GM19239 (cell line): ENCODE measurements at regions not wholly inside any gene's neighbourhood (a gene's known extent, or its start where the extent isn't known, plus 50 kb on each side); places are given as distances from the start of the nearest gene placed in this dataset.

Experiments
- DNase-seq: peaks from one replicate; pipeline ENCODE4 v3.0.0; 2011; ENCODE audit warnings: low spot score; ENCODE audit not compliant: insufficient read length
- FAIRE-seq: peaks from 2 replicates; lab custom pipeline; 2011; peaks lifted over from hg19 to GRCh38; lab: Jason Lieb, UNC

- FAIRE-seq (no peak), DNase-seq (no peak)
These were observed 72.0 kb downstream of the ALX1 start for GRCh38 chr12:85352016-85352415.

GRCh38 chr12:85356596-85357385, 76.8 kb downstream of the ALX1 start:
- FAIRE-seq = no peak
- no peak for DNase-seq

- no peak for FAIRE-seq
- DNase-seq = no peak
These were observed 77.6 kb downstream of the ALX1 start for GRCh38 chr12:85357609-85358008.

- DNase-seq (no peak), FAIRE-seq (no peak)
These were observed 78.7 kb downstream of the ALX1 start for GRCh38 chr12:85358715-85359114.

- no peak for FAIRE-seq
- no peak for DNase-seq
These were observed 83.6 kb downstream of the ALX1 start for GRCh38 chr12:85363382-85364190.

- no peak for DNase-seq
- no peak for FAIRE-seq
These were observed 87.9 kb downstream of the ALX1 start for GRCh38 chr12:85367936-85368335.

- no peak for FAIRE-seq
- no peak for DNase-seq
These were observed 89.5 kb downstream of the ALX1 start for GRCh38 chr12:85369365-85370154.

- FAIRE-seq = no peak
- no peak for DNase-seq
These were observed 93.0 kb downstream of the ALX1 start for GRCh38 chr12:85373045-85373444.

GRCh38 chr12:85374981-85375380, 95.0 kb downstream of the ALX1 start:
- no peak for DNase-seq
- no peak for FAIRE-seq

GRCh38 chr12:85385406-85385805, 105.4 kb downstream of the ALX1 start:
- FAIRE-seq (no peak), DNase-seq (no peak)

- no peak for DNase-seq
- FAIRE-seq = no peak
These were observed 110.2 kb downstream of the ALX1 start for GRCh38 chr12:85390266-85390665.

- DNase-seq = no peak
- no peak for FAIRE-seq
These were observed 112.5 kb downstream of the ALX1 start for GRCh38 chr12:85392508-85392907.

GRCh38 chr12:85393606-85394005, 113.6 kb downstream of the ALX1 start:
- FAIRE-seq (no peak), DNase-seq (no peak)

- FAIRE-seq (no peak), DNase-seq (no peak)
These were observed 114.0 kb downstream of the ALX1 start for GRCh38 chr12:85394065-85394464.

GRCh38 chr12:85394809-85395208, 114.8 kb downstream of the ALX1 start:
- FAIRE-seq (no peak), DNase-seq (no peak)

- FAIRE-seq = no peak
- no peak for DNase-seq
These were observed 125.2 kb downstream of the ALX1 start for GRCh38 chr12:85405262-85405661.

- DNase-seq (no peak), FAIRE-seq (no peak)
These were observed 125.9 kb downstream of the ALX1 start for GRCh38 chr12:85405781-85406522.

GRCh38 chr12:85413266-85413665, 133.2 kb downstream of the ALX1 start:
- FAIRE-seq = no peak
- DNase-seq = no peak

GRCh38 chr12:85422762-85423161, 142.7 kb downstream of the ALX1 start:
- DNase-seq = no peak
- FAIRE-seq = no peak

- FAIRE-seq (peak; percentile 47), DNase-seq (no peak)
These were observed 143.9 kb downstream of the ALX1 start for GRCh38 chr12:85423947-85424346.
